Right renal pelvis (tissue), 4 donors: ENCODE measurements at regions not wholly inside any gene's neighbourhood (a gene's known extent, or its start where the extent isn't known, plus 50 kb on each side); places are given as distances from the start of the nearest gene placed in this dataset.
A peak's percentile ranks its signal among the peaks of the same experiment; 100 is the strongest.

Experiments
- DNase-seq, 4 donors: peaks; one replicate each; pipeline ENCODE4 v3.0.0-alpha.2; 2013; ENCODE audit warnings: low read depth in 4 of 4, low spot score in 3 of 4, missing footprints in 1 of 4

DNA sequence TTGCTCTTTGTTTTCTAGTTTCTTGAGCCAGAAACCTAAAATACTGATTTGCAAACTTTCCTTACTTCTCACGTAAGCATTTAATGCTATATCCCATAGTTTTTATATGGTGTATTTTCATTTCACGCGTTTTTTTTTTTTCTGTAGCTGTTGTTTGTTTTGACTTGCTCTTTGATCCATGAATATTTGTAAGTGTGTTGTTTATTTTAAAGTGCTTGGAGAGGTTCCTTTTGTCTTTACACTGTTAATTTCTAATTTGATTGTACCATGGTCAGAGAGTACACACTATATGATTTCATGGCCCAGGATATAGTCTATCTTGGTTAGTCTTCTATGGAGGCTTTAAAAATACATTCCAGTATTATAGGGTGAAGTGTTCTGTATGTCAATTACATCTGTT is 84.8 kb upstream of the RNF217 start:
- no peak for DNase-seq

- DNase-seq = no peak
These were observed 82.9 kb upstream of the RNF217 start for GRCh38 chr6:124879110-124879991.

DNA sequence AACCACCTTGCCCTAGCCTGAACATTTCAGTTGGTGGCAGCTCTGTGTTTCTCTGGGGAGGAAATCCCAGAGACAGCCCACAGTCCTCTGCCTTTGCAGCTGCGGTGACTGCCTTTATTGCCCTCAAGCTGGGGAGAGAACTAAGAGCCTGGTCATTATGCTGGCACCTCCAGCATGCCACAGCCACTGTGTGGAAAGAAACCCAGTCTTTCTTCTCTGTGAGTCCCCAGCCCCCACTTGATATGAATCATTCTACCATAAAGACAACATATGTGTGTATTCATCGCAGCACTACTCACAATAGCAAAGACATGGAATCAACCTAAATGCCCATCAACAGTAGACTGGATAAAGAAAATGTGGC is 82.3 kb upstream of the RNF217 start:
- DNase-seq = no peak

GRCh38 chr6:124881898-124882578 is 80.2 kb upstream of the RNF217 start:
- DNase-seq = peak in 1 of 4 donors; percentile 10

DNA sequence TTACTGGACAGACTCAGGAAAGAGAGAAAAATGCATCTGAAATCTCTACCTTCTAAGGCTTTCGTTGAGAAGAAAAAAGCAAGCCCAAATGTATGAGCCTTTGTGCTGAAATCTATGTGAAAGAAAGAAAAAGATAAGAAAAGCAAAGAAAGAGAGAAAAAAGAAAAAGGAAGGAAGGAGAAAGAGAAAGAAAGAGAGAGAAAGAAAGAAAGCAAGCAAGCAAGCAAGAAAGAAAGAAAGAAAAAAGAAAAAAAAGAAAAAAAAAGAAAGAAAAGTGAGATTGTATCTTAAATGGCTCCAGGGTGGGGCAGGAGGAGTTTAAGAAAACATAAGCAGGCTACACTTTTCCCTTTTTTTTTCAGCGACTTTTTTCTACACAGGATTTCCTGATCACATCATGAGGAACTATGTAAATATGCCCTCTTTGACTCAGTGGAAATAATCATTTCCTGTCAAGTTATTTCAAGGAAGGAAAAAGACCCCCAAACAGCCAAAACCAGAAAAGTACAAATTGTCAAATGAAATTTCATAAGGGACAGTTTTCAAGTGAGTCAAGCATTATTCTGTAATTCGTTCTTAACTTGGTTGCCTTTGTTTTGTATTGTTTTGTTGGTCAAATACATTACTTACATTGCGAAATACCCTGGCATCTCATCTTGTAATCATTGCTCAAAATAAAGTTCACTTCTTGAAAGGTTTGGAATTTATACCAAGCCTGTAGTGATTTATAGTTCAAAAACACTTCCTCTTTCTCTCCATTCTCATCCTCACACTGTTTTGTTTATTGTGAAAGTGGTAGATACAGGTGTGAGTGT is 79.5 kb upstream of the RNF217 start:
- peak in 1 of 4 donors; percentile 7 for DNase-seq

DNA sequence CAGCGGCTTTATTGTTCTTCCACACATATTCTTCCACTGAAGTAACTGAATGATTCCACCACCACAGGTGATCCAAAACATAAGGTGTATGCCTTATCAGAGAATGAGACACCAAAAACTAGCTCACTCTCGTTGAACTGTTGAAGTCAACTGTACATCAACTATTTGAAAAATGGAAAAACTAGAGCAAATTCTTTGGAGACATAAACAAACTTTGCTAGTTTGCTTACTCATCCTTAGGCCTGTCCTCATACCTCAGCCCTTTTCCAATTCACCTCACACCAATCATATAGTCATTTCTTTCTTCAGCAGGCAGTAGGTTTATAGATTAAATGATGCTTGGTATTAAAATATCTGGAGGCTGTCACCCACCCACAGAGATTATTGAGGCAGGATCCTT is 77.1 kb upstream of the RNF217 start:
- DNase-seq = no peak

DNA sequence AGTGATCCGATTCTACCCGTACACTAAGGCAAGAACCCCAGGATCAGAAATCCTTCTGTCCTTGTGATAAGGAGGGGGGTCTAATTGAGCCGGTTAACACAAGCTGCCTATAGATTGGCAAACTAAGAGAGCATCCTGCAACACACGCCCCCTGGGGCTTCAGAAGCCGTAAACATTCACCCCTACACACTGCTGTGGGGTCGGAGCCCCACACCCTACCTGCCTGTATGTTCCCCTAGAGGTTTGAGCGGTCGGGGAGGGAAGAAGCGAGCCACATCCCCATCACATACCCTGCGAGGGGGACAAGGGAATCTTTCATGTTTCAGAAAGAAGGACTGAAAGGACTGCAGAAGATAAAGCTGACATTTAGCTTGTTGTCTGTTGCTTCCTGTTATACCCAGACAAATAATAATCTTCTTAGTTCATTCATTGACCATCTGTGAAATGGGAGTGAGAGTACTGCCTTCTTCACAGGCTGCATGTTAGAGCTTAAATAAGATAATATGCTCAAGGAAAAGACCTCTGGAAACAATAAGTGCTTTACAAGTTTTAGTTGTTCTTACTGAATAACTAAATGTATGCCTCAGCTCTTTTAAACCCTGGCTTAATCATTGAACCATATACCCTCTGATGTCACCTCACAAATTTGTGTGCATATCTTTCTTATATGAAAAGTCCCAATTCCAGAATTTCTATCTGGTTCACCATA is 74.2 kb upstream of the RNF217 start:
- DNase-seq = peak in 1 of 4 donors; percentile 2

- peak in 2 of 4 donors; percentile 31 to 40 for DNase-seq
These were observed 73.5 kb upstream of the RNF217 start for GRCh38 chr6:124888581-124889371.

DNA sequence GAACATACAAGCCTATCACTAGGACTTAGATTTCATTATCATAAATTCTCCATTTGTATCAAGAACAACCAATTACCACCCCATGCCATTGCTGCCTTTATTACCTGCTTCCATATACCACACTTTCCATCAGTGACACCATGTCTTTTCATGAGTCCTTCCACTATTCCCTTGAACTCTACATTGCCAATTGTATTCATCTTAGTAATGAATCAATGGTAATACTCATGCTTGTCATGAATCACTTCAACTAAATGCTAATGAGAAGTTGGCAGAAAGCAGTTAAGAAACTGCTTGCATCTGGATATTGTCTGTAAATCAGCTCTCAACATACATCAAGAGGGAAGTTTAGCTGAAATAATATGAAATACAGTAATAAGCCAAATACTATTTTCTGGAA is 61.2 kb upstream of the RNF217 start:
- DNase-seq = no peak

DNA sequence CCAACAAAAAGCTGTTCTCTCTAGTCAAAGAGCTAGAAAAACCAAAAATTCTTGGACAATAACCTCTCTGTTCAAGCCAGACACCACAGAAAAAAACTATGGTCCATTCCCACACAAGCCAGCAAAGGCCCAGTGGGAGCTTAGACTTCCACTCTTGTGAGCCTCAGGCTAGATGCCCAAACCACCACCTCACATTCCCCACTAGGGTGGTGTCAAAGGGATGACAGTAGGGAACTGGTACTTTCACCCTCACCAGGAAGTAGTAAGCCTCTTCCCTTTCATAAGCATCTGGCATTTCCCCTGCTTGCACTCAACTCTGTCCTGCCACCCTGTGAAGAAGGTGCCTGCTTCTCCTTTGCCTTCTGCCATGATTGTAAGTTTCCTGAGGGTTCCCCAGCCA is 58.4 kb upstream of the RNF217 start:
- DNase-seq = no peak

- DNase-seq = no peak
These were observed 54.6 kb upstream of the RNF217 start for GRCh38 chr6:124907596-124907995.
